ENCODE measurements at regions not wholly inside any gene's neighbourhood (a gene's known extent, or its start where the extent isn't known, plus 50 kb on each side); places are given as distances from the start of the nearest gene placed in this dataset.

DNA sequence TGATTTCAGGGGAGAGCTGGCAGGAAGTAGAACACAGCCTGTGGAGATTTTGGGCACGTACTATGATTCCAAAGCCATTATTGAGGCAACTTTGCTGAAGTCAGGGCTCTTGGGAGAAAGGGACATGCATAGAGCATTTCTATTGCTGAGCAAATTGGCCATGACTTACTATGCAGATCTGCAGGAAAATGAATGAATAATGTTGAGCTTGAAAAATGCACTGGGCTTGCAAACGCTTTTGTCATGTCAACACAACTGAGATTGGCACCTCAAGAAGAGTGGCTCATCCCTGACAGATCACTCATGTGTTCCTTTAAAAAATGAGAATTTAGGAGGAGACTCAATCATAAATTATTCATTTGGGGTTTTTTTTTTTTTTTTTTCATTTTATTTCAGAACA is 230.5 kb downstream of the MBD2 start:
- Mint-ChIP-seq H3K4me3 (no peak overlapping the region), H3K9me3 (peaks cover 10% of the 10 kb centered on the region), H3K36me3 (no peaks in the 10 kb centered on the region), H3K4me1 (ENCODE audit: low read depth in 2 of 2) (no peaks in the 10 kb centered on the region), H3K27me3 (no peaks in the 10 kb centered on the region), H3K27ac (no peak overlapping the region)
- ATAC-seq = no peak
- no peak for DNase-seq (ENCODE audit: low spot score)

DNA sequence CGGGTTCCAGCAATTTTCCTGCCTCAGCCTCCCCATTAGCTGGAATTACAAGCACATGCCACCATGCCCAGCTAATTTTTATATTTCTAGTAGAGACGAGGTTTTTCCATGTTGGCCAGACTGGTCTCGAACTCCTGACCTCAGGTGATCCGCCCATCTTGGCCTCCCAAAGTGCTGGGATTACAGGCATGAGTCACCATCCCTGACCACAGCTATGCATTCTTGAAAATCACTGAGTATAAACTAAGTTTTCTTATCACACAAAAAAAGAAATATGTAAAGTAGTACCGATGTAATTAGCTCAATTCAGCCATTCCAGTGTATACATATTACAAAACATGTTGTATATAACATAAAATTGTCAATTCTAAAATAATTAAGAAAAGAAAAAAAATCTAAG is 232.7 kb downstream of the MBD2 start:
- no peak for DNase-seq (ENCODE audit: low spot score)
- H3K4me1 Mint-ChIP-seq (ENCODE audit: low read depth in 2 of 2) = no peaks in the 10 kb centered on the region
- no peaks in the 10 kb centered on the region for H3K27me3 Mint-ChIP-seq
- peaks cover 11% of the 10 kb centered on the region for H3K9me3 Mint-ChIP-seq
- no peak for ATAC-seq
- no peaks in the 10 kb centered on the region for H3K36me3 Mint-ChIP-seq
- no peak overlapping the region for H3K27ac Mint-ChIP-seq
- no peak overlapping the region for H3K4me3 Mint-ChIP-seq

DNA sequence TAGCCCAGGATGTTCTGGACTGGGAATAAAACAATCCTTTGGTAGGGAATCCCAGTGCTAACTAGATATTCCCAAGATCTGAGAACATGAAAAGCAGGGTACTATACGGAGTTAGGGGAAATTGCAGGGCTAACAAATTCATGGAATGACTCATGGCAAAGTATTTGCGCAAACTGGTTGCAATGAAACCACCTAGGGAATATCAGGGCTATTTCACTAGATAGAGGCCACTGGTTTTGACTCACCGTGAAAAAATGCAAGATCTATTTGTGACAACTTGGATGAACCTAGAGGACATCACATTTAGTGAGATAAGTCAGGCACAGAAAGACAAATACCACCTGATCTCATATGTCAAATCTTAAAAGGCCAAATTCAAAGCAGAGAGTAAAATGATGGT is 233.3 kb downstream of the MBD2 start:
- no peak overlapping the region for H3K4me3 Mint-ChIP-seq
- ATAC-seq = no peak
- H3K27me3 Mint-ChIP-seq = no peaks in the 10 kb centered on the region
- H3K27ac Mint-ChIP-seq = no peak overlapping the region
- no peaks in the 10 kb centered on the region for H3K36me3 Mint-ChIP-seq
- peaks cover 10% of the 10 kb centered on the region for H3K9me3 Mint-ChIP-seq
- DNase-seq (ENCODE audit: low spot score) = no peak
- H3K4me1 Mint-ChIP-seq (ENCODE audit: low read depth in 2 of 2) = no peaks in the 10 kb centered on the region

DNA sequence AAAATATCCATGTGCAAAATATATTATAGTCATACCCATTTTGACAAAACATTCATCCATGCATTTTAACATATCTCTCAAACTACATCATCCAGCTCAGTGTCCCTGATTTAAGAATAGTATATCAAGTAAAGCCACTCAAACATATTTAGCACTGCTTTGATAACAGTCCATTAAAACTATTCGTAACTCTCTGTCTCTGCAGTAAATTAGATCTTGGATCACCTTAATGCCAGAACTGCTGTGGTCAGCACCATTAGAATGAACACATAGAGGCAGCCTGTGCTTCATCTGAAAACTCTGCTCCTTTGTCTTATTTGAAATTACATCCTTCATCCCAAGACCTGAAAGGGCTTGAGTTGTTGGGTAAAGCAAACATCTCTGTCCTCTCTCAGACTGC is 234.0 kb downstream of the MBD2 start:
- DNase-seq (ENCODE audit: low spot score) (no peak), ATAC-seq (no peak)
- no peaks in the 10 kb centered on the region for H3K4me1 Mint-ChIP-seq (ENCODE audit: low read depth in 2 of 2)
- H3K4me3 Mint-ChIP-seq = no peak overlapping the region
- peaks cover 10% of the 10 kb centered on the region for H3K9me3 Mint-ChIP-seq
- H3K36me3 Mint-ChIP-seq = no peaks in the 10 kb centered on the region
- no peaks in the 10 kb centered on the region for H3K27me3 Mint-ChIP-seq
- H3K27ac Mint-ChIP-seq = no peak overlapping the region

DNA sequence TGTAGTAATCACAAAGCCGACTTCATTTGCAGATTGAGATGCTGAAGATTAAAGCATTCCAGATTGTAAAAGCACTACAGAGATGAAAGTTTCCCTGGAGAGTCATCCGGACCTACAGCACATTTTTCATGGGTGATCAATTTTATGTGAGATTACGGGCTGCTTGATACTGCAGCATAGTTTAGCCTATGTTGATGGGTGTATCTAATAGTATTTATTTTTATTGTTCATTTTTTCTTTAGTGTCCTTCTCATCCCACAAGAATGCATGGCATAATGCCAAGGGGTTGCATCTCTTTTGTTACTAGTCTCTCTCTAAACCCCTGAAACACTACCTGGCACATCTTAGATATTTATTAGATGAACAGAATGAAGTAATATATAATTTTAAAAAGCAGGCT is 240.4 kb downstream of the MBD2 start:
- Mint-ChIP-seq H3K27me3 (no peaks in the 10 kb centered on the region), H3K9me3 (peaks cover 19% of the 10 kb centered on the region), H3K4me1 (ENCODE audit: low read depth in 2 of 2) (no peaks in the 10 kb centered on the region), H3K36me3 (peaks cover 7% of the 10 kb centered on the region), H3K4me3 (no peak overlapping the region), H3K27ac (no peak overlapping the region)
- DNase-seq (ENCODE audit: low spot score) = no peak
- ATAC-seq = no peak

DNA sequence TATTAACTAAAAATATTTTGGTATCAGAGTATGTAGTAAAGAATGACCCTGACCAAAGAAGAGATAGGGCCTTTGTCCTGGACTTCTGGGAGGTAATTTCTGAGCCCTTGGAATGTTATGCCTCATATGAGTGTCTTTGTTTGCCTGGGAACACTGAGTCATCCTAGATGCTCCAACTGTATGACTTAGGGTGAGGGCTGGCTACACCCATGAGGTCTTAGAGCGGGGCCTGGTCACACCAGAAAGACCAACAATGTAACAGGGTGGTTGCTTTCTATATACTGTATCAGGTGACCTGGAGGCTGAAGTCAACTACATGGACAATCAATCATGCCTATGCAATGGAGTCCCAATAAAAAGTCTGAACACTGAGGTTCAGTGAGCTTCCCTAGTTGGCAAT is 253.1 kb downstream of the MBD2 start:
- Mint-ChIP-seq H3K9me3 (peaks cover 12% of the 10 kb centered on the region), H3K27ac (no peak overlapping the region), H3K36me3 (no peaks in the 10 kb centered on the region), H3K4me3 (no peak overlapping the region), H3K27me3 (no peaks in the 10 kb centered on the region), H3K4me1 (ENCODE audit: low read depth in 2 of 2) (no peaks in the 10 kb centered on the region)
- ATAC-seq = no peak
- DNase-seq (ENCODE audit: low spot score) = no peak

DNA sequence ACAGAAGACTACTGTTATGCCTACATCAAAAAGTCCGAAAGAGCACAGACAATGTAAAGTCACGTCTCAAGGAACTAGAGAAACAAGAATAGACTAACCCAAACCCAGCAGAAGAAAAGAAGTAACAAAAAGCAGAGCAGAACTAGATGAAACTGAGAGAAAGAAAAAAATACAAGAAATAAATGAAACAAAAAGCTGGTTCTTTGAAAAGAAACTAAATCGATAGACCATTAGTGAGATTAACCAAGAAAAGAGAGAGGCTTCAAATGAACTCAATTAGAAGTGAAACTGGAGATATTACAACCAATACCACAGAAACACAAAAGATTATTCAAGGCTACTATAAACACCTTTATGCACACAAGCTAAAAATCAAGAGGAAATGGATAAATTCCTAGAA is 271.8 kb downstream of the MBD2 start:
- H3K36me3 Mint-ChIP-seq = peaks cover 4% of the 10 kb centered on the region
- no peak overlapping the region for H3K4me3 Mint-ChIP-seq
- no peak for DNase-seq (ENCODE audit: low spot score)
- no peaks in the 10 kb centered on the region for H3K27me3 Mint-ChIP-seq
- no peak overlapping the region for H3K27ac Mint-ChIP-seq
- no peak for ATAC-seq
- no peaks in the 10 kb centered on the region for H3K4me1 Mint-ChIP-seq (ENCODE audit: low read depth in 2 of 2)
- peaks cover 8% of the 10 kb centered on the region for H3K9me3 Mint-ChIP-seq

DNA sequence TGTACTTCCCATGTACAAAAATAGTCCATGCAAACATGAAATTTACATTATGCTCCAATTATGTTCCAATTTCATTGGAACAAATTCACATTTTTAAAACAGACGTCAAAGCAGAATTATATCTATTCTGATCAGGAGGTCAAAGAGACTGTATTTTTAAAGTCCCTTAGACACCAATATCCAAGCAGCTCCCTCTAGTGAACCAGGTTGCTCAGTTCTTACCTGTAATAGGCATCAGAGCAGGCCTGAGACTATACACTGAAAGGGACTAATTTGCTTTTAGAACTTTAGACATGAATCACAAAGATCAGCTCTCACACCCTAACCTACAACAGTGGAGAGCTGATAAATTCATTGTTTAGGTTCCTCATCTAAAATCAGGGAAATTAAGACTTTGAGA is 273.9 kb downstream of the MBD2 start:
- Mint-ChIP-seq H3K27ac (no peak overlapping the region), H3K9me3 (peaks cover 11% of the 10 kb centered on the region), H3K4me1 (ENCODE audit: low read depth in 2 of 2) (no peaks in the 10 kb centered on the region), H3K36me3 (peaks cover 4% of the 10 kb centered on the region), H3K4me3 (no peak overlapping the region), H3K27me3 (no peaks in the 10 kb centered on the region)
- ATAC-seq (no peak), DNase-seq (ENCODE audit: low spot score) (no peak)

DNA sequence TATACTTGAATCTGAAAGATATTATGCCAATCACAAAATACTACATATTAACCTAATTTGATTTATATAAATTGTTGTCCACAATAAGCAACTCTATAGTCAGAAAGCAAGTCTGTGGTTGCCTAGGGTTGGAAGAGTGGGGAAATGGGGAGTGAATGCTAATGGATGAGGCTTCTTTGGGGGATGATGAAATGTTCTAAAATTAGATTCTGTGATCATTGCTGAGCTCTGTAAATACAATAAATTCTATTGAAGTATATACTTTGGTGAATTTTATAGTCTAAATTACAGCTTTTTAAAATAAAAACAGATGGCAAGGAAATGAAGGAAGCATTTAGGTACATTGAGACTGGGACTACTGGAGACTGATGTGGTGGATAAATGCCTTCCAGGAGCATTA is 275.5 kb downstream of the MBD2 start:
- H3K36me3 Mint-ChIP-seq = peaks cover 4% of the 10 kb centered on the region
- no peak overlapping the region for H3K27ac Mint-ChIP-seq
- DNase-seq (ENCODE audit: low spot score) (no peak), ATAC-seq (no peak)
- H3K9me3 Mint-ChIP-seq = peaks cover 12% of the 10 kb centered on the region
- H3K4me3 Mint-ChIP-seq = no peak overlapping the region
- no peaks in the 10 kb centered on the region for H3K27me3 Mint-ChIP-seq
- H3K4me1 Mint-ChIP-seq (ENCODE audit: low read depth in 2 of 2) = no peaks in the 10 kb centered on the region

DNA sequence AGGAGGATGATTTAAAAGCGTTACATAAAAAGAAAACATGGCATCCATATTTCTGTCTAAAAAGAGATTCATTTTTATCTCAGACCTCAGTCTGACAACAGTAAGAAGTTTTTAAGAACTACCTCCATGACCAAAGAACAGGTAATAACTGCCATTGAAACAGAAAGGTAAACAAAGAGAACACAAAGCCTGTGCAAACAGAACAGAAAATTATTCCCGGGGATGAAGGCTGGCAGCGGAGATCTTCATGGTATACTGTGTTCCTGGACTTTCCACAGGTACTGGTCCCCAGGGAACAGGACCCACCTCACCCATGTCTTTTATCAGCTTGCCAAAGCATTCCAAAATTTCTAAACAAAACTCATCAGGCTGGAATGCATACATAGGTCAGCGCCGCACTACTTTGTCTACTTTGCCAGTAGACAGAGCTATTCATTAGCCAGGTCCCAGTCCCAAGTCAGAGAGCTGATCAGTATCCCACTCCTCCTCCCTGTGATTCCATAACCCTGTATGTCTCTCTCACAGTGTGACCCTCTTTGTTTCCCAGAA is 277.3 kb downstream of the MBD2 start:
- Mint-ChIP-seq H3K27ac (no peak overlapping the region), H3K36me3 (no peaks in the 10 kb centered on the region), H3K4me3 (no peak overlapping the region), H3K27me3 (no peaks in the 10 kb centered on the region), H3K4me1 (ENCODE audit: low read depth in 2 of 2) (no peaks in the 10 kb centered on the region), H3K9me3 (peaks cover 7% of the 10 kb centered on the region)
- no peak for DNase-seq (ENCODE audit: low spot score)
- no peak for ATAC-seq

DNA sequence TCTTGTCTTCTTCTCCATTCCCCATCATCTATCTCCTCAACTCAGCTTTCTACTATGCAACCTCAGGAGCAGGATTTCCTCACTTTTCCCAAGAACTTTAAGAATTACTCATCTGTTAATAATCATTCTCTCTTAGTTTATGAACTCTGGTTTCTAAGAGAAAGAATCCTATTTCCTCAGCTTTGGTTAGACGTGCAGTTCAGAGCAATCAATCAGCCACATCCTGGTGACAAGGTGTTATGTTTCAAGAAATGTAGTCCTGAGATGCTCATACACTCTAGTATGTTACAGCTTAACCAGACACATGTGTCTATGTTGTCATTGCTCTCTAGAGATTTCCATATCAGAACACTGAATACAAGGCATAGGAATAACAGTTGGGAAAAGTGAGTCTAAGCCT is 277.9 kb downstream of the MBD2 start:
- H3K4me1 Mint-ChIP-seq (ENCODE audit: low read depth in 2 of 2) = no peaks in the 10 kb centered on the region
- H3K27me3 Mint-ChIP-seq = no peaks in the 10 kb centered on the region
- H3K4me3 Mint-ChIP-seq = no peak overlapping the region
- no peak for ATAC-seq
- peaks cover 7% of the 10 kb centered on the region for H3K9me3 Mint-ChIP-seq
- H3K36me3 Mint-ChIP-seq = no peaks in the 10 kb centered on the region
- no peak overlapping the region for H3K27ac Mint-ChIP-seq
- no peak for DNase-seq (ENCODE audit: low spot score)

DNA sequence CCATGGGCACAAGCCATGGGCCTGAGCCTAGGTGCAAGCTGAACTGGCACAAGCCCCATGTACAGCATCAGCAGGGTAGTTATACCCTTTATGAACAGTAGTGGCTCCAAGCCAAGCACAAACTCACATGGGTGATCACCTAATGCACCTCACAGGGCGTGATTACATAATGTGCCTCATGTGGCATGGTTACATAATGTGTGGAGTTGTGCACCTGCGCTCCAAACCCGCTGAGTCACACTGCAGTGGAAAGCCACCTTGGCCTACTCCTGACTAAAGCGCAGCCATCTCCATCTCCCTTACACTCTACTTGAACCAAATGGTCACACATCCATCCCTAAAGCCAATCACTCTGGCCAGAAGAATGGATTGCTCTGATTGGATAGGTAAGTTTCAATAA is 279.7 kb downstream of the MBD2 start:
- H3K9me3 Mint-ChIP-seq = peaks cover 7% of the 10 kb centered on the region

DNA sequence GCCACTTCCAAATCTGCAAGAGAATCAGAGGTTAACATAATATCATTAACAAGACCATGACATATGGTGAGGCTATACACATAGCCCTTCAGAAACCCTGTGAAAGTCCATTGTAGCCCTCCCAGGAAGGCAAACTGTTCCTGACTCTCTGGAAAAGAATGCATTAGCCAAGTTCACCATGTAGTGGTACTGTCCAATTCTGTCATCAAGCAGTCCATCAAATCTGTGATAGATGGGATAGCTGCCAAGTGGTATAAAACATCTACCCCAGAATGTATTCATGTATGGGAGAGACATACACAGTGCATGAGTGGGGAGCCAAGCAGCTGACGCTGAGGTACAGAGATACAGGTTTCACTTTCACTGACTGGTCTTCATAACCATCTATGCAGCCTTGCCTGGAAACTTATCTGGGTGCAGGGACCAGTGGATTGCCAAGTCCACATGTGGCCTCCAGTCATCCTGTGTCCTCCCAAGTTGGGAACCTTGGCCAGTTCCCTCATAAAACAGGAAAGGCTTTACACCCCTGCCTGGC is 281.1 kb downstream of the MBD2 start:
- Mint-ChIP-seq H3K9me3 (peaks cover 7% of the 10 kb centered on the region), H3K27me3 (no peaks in the 10 kb centered on the region), H3K4me3 (no peak overlapping the region), H3K27ac (no peak overlapping the region), H3K4me1 (ENCODE audit: low read depth in 2 of 2) (no peaks in the 10 kb centered on the region), H3K36me3 (no peaks in the 10 kb centered on the region)
- DNase-seq (ENCODE audit: low spot score) (no peak), ATAC-seq (no peak)

More for the DNA sequence above, 279.7 kb downstream of the MBD2 start:
- Mint-ChIP-seq H3K4me3 (no peak overlapping the region), H3K27me3 (no peaks in the 10 kb centered on the region), H3K4me1 (ENCODE audit: low read depth in 2 of 2) (no peaks in the 10 kb centered on the region), H3K36me3 (no peaks in the 10 kb centered on the region), H3K27ac (no peak overlapping the region)
- no peak for DNase-seq (ENCODE audit: low spot score)
- ATAC-seq = no peak

DNA sequence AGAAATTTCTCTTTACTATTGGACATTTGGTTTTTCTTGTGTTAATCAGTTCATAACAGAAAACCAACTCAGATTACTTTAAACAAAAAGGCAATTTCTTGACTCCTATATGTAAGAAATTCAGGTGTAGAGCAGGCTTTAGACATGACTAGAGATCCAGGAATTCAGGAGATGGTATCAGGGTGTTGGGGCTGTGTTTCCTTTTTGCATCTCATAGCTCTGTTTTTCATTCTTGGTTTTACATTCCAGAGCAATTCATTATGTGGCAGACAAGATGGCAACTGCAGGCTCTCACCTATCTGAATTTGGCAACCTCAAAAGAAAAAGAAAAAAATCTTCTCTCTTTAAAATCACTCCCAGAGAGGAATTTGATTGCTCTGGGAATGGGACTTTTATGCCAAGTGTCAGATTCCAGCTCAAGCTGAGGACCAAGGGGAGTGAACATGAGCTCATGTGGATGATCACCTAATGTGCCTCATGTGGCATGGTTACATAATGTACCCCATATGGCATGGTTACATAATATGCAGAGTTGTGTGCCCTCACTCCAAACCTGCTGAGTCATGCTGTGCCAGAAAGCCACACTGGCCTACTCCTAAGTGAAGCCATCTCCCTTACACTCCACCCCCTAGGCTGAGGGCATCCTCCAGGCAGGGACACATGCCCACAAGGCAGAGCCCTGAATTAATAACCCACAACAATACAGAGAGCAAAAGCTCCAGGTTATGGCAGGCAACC is 282.7 kb downstream of the MBD2 start:
- ATAC-seq = no peak
- Mint-ChIP-seq H3K36me3 (no peaks in the 10 kb centered on the region), H3K27me3 (no peaks in the 10 kb centered on the region), H3K4me3 (no peak overlapping the region), H3K27ac (no peak overlapping the region), H3K9me3 (peaks cover 7% of the 10 kb centered on the region), H3K4me1 (ENCODE audit: low read depth in 2 of 2) (no peaks in the 10 kb centered on the region)
- no peak for DNase-seq (ENCODE audit: low spot score)

DNA sequence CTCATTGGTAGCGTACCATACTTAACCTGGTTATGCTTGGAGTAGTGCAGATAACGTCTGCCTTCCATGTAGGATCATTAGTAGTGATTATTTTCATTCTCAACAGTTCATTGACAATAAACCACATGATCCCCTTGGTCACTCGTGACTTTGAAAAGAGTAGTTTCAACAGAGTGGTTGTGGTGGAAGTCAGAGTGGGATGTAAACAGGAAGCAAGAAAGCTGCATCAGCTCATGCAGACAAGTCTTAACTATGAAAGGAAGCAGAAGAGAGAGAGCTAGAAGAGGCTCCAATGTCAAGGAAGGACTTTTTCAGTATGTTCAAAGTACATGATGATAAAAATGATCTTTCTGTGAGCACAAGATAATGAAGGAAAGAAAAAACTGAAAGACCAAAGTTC is 287.4 kb downstream of the MBD2 start:
- no peak overlapping the region for H3K27ac Mint-ChIP-seq

More for the DNA sequence above, 287.4 kb downstream of the MBD2 start:
- H3K4me3 Mint-ChIP-seq = no peak overlapping the region
- H3K36me3 Mint-ChIP-seq = no peaks in the 10 kb centered on the region
- H3K4me1 Mint-ChIP-seq (ENCODE audit: low read depth in 2 of 2) = no peaks in the 10 kb centered on the region
- no peak for ATAC-seq
- DNase-seq (ENCODE audit: low spot score) = no peak
- H3K27me3 Mint-ChIP-seq = no peaks in the 10 kb centered on the region
- H3K9me3 Mint-ChIP-seq = peaks cover 9% of the 10 kb centered on the region

Data from natural killer cell treated with Interleukin-12 subunit alpha and Interleukin-12 subunit beta and Interleukin-15 and Interleukin-18, amount 100 ng/mL, for 72 hours (primary cell).